Transverse colon (tissue), 4 donors: ENCODE measurements at regions not wholly inside any gene's neighbourhood (a gene's known extent, or its start where the extent isn't known, plus 50 kb on each side); places are given as distances from the start of the nearest gene placed in this dataset.

Source experiments
- DNase-seq: peaks from one replicate; pipeline ENCODE4 v3.0.0-alpha.2; 2019
- H3K27ac ChIP-seq, 4 donors: fragments of 200-600 bp; sonication (generic); 2 replicates each; pipeline ENCODE4 v1.5.1; 2016 to 2018; ENCODE audit warnings: inconsistent platforms in 4 of 4
- H3K27me3 ChIP-seq: fragments of 200-600 bp; sonication (generic); 2 replicates; pipeline ENCODE4 v1.5.1; 2017; ENCODE audit warnings: inconsistent platforms
- H3K36me3 ChIP-seq, 4 donors: fragments of 200-600 bp; sonication (generic); 2 replicates each; pipeline ENCODE4 v1.5.1; 2017 to 2019; ENCODE audit warnings: inconsistent platforms in 4 of 4
- H3K4me1 ChIP-seq, 4 donors: fragments of 200-600 bp; sonication (generic); 2 replicates each; pipeline ENCODE4 v1.5.1; 2017 to 2020; ENCODE audit warnings: inconsistent platforms in 4 of 4
- H3K4me3 ChIP-seq, 4 donors: fragments of 200-600 bp; sonication (generic); 1 replicate in 1 of 4; 2 replicates in 3 of 4; pipeline versions ENCODE4 v1.5.1 to v1.6.1; 2017 to 2019; ENCODE audit warnings: inconsistent platforms in 4 of 4
- H3K9me3 ChIP-seq, 2 donors: fragments of 200-600 bp; sonication (generic); 2 replicates each; pipeline ENCODE4 v1.5.1; 2017 to 2019; ENCODE audit warnings: inconsistent platforms in 2 of 2
- EP300 ChIP-seq: sonication (generic); formaldehyde crosslinking; IDR thresholded peaks from one replicate; pipeline ENCODE4 v1.6.1; 2017; ENCODE audit warnings: antibody characterized with exemption, low read depth
- POLR2A ChIP-seq: fragments of 450-650 bp; IDR thresholded peaks from one replicate; pipeline ENCODE4 v1.6.1; 2016; ENCODE audit warnings: antibody characterized with exemption, mild to moderate bottlenecking, moderate library complexity
- POLR2AphosphoS5 ChIP-seq, 3 donors: sonication (generic); formaldehyde crosslinking; IDR thresholded peaks; one replicate each; pipeline ENCODE4 v1.6.1; 2016; ENCODE audit warnings: antibody characterized with exemption in 3 of 3
- WGBS, 2 donors: methylation state at CpG; one replicate each; pipeline ENCODE4 v1.1.5; 2018; ENCODE audit warnings: low coverage in 1 of 2; 5-methylcytosine and 5-hydroxymethylcytosine counted together
- in situ Hi-C, 4 donors: fragments of 200-750 bp; cut with MboI; loops; one replicate each; pipeline versions ENCODE4 v1.15.0 to v1.15.1; 2017; ENCODE audit warnings: low sequenced_read_pairs in 3 of 4, low pct_ligation_motif_present in 1 of 4, low pct_unique_long_range_greater_than_20kb in 1 of 4
- intact Hi-C: fragments of 100-400 bp; cut with DNase I; formaldehyde crosslinking; loops from one replicate; pipeline ENCODE4 v1.15.1; 2023; ENCODE audit warnings: low total_unique reads
- TF ChIP-seq, protein P1 (sequence below), 5 experiments: fragments of 200-600 bp in 3 of 5; fragments of 450-650 bp in 2 of 5; sonication (generic) in 3 of 5; IDR thresholded peaks; 1 replicate in 2 of 5; 2 replicates in 3 of 5; pipeline ENCODE4 v1.5.1; 2016 to 2017; ENCODE audit warnings: antibody characterized with exemption in 5 of 5, inconsistent platforms in 3 of 5, mild to moderate bottlenecking in 2 of 5, moderate library complexity in 1 of 5

- intact Hi-C loops (no loop called here), in situ Hi-C loops (no loop called here)
- Histone ChIP-seq H3K27me3 (no peaks in the 10 kb centered on the region), H3K36me3 (no peaks in the 10 kb centered on the region), H3K27ac (peak overlapping the region in 1 of 4 donors; percentile 19), H3K4me3 (no peak overlapping the region), H3K9me3 (no peaks in the 10 kb centered on the region), H3K4me1 (no peaks in the 10 kb centered on the region)
- WGBS, 2 donors = 33 to 57% methylated on average over 1 to 2 of the region's 2 CpGs
- TF ChIP-seq POLR2A = no peak
- peak in 1 of 3 donors; percentile 61 for TF ChIP-seq POLR2AphosphoS5 (IDR thresholded peaks at IDR 0.05)
- no peak for DNase-seq
Measured at GRCh38 chr13:76425935-76426334, 460.3 kb downstream of the KCTD12 start.

GRCh38 chr13:76421011-76421410 lies 465.2 kb downstream of the KCTD12 start:
- intact Hi-C loops = no loop called here
- 0 to 64% methylated on average over 1 to 3 of the region's 3 CpGs for WGBS, 2 donors
- Histone ChIP-seq H3K4me1 (no peaks in the 10 kb centered on the region), H3K27ac (no peak overlapping the region), H3K4me3 (no peak overlapping the region), H3K36me3 (no peaks in the 10 kb centered on the region), H3K27me3 (no peaks in the 10 kb centered on the region), H3K9me3 (no peaks in the 10 kb centered on the region)
- in situ Hi-C loops = no loop called here
- TF ChIP-seq POLR2AphosphoS5 (IDR thresholded peaks at IDR 0.05) = no peak
- TF ChIP-seq POLR2A = no peak
- no peak for TF ChIP-seq EP300
- TF ChIP-seq, protein P1, sequence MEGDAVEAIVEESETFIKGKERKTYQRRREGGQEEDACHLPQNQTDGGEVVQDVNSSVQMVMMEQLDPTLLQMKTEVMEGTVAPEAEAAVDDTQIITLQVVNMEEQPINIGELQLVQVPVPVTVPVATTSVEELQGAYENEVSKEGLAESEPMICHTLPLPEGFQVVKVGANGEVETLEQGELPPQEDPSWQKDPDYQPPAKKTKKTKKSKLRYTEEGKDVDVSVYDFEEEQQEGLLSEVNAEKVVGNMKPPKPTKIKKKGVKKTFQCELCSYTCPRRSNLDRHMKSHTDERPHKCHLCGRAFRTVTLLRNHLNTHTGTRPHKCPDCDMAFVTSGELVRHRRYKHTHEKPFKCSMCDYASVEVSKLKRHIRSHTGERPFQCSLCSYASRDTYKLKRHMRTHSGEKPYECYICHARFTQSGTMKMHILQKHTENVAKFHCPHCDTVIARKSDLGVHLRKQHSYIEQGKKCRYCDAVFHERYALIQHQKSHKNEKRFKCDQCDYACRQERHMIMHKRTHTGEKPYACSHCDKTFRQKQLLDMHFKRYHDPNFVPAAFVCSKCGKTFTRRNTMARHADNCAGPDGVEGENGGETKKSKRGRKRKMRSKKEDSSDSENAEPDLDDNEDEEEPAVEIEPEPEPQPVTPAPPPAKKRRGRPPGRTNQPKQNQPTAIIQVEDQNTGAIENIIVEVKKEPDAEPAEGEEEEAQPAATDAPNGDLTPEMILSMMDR (IDR thresholded peaks at IDR 0.05) = no peak
- no peak for DNase-seq

- 20 to 31% methylated on average over 1 to 2 of the region's 2 CpGs for WGBS, 2 donors
- Histone ChIP-seq H3K4me3 (no peak overlapping the region), H3K36me3 (no peaks in the 10 kb centered on the region), H3K27ac (no peak overlapping the region), H3K4me1 (no peaks in the 10 kb centered on the region), H3K9me3 (no peaks in the 10 kb centered on the region), H3K27me3 (no peaks in the 10 kb centered on the region)
- in situ Hi-C loops = no loop called here
- TF ChIP-seq POLR2A (no peak), EP300 (no peak), POLR2AphosphoS5 (IDR thresholded peaks at IDR 0.05) (no peak)
- TF ChIP-seq, protein P1 (IDR thresholded peaks at IDR 0.05) = no peak
- no peak for DNase-seq
- intact Hi-C loops = no loop called here
Measured at GRCh38 chr13:76418404-76418803, 467.8 kb downstream of the KCTD12 start.

GRCh38 chr13:76414320-76414719 lies 471.9 kb downstream of the KCTD12 start:
- H3K36me3 ChIP-seq = no peaks in the 10 kb centered on the region
- TF ChIP-seq POLR2A = no peak
- TF ChIP-seq, protein P1 (IDR thresholded peaks at IDR 0.05) = no peak
- no peak for TF ChIP-seq POLR2AphosphoS5 (IDR thresholded peaks at IDR 0.05)
- no peak for TF ChIP-seq EP300
- DNase-seq = no peak
- in situ Hi-C loops = no loop called here
- no peaks in the 10 kb centered on the region for H3K27me3 ChIP-seq
- intact Hi-C loops = no loop called here
- no peak overlapping the region for H3K27ac ChIP-seq
- H3K4me3 ChIP-seq = no peak overlapping the region
- no peaks in the 10 kb centered on the region for H3K4me1 ChIP-seq
- no peaks in the 10 kb centered on the region for H3K9me3 ChIP-seq
- 45% methylated on average over 2 of the region's 2 CpGs; no CpG with 5 or more reads in 1 of the 2 donors for WGBS, 2 donors

- in situ Hi-C loops (no loop called here), intact Hi-C loops (no loop called here)
- Histone ChIP-seq H3K4me3 (no peak overlapping the region), H3K36me3 (no peaks in the 10 kb centered on the region), H3K9me3 (no peaks in the 10 kb centered on the region), H3K27ac (no peak overlapping the region), H3K4me1 (no peaks in the 10 kb centered on the region), H3K27me3 (no peaks in the 10 kb centered on the region)
- TF ChIP-seq POLR2A (no peak), EP300 (no peak), POLR2AphosphoS5 (IDR thresholded peaks at IDR 0.05) (no peak)
- TF ChIP-seq, protein P1 (IDR thresholded peaks at IDR 0.05) = no peak
- no peak for DNase-seq
Measured at GRCh38 chr13:76406243-76406642, 480.0 kb downstream of the KCTD12 start.
